ENCODE measurements at regions not wholly inside any gene's neighbourhood (a gene's known extent, or its start where the extent isn't known, plus 50 kb on each side); places are given as distances from the start of the nearest gene placed in this dataset.
A peak's percentile ranks its signal among the peaks of the same experiment; 100 is the strongest.
"Not testable (repeated sequence)": the region's sequence is repeated elsewhere in the genome, so short reads cannot be mapped to it uniquely, and the experiment has no call there.

DNA sequence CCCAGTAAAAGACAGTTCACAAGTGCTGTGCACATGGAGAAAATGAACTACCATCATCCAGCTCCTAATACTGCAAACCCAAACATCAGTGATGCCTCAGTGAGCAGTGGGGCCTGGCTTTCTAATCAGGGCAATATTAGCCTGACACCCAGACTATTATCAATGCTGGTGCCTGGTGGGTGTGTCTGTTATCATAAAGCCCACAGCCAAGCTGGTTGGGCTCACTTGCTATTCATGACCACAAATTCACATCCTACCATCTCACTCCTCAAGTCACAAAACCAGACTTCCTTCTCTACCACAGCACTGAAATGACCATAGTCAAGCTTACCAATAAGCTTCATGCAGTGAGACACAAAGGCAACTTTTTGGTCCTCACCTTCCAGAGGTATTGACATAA lies 180.8 kb upstream of the PLN start:
- Histone ChIP-seq H3K4me1 (ENCODE audit: control insufficient read depth in 3 of 3, insufficient read depth in 2 of 3, low read depth in 1 of 3, low read length in 2 of 3) (no peaks in the 10 kb centered on the region), H3K4me3 (ENCODE audit: low read depth in 1 of 3, low read length in 3 of 3) (no peak overlapping the region), H3K27ac (ENCODE audit: low read depth in 1 of 3, low read length in 2 of 3) (no peak overlapping the region), H3K9me3 (ENCODE audit: control insufficient read depth in 2 of 2, insufficient read depth in 1 of 2, low read depth in 1 of 2, low read length in 1 of 2) (no peaks in the 10 kb centered on the region), H3K27me3 (ENCODE audit: control insufficient read depth in 3 of 3, insufficient read depth in 3 of 3, low read length in 3 of 3) (no peaks in the 10 kb centered on the region), H3K36me3 (ENCODE audit: control insufficient read depth in 3 of 3, insufficient read depth in 2 of 3, low read depth in 1 of 3, low read length in 3 of 3) (no peaks in the 10 kb centered on the region)
- DNase-seq (no peak), FAIRE-seq (no peak)

- H3K4me1 ChIP-seq (ENCODE audit: control insufficient read depth in 3 of 3, insufficient read depth in 2 of 3, low read depth in 1 of 3, low read length in 2 of 3), result no peaks in the 10 kb centered on the region
- FAIRE-seq, result no peak
These were observed 177.4 kb upstream of the PLN start for GRCh38 chr6:118370722-118371121.

GRCh38 chr6:118371955-118372354 lies 176.1 kb upstream of the PLN start:
- Histone ChIP-seq H3K9me3 (ENCODE audit: control insufficient read depth in 2 of 2, insufficient read depth in 1 of 2, low read depth in 1 of 2, low read length in 1 of 2) (no peaks in the 10 kb centered on the region), H3K4me3 (ENCODE audit: low read depth in 1 of 3, low read length in 3 of 3) (no peak overlapping the region), H3K4me1 (ENCODE audit: control insufficient read depth in 3 of 3, insufficient read depth in 2 of 3, low read depth in 1 of 3, low read length in 2 of 3) (no peaks in the 10 kb centered on the region), H3K27me3 (ENCODE audit: control insufficient read depth in 3 of 3, insufficient read depth in 3 of 3, low read length in 3 of 3) (no peaks in the 10 kb centered on the region), H3K36me3 (ENCODE audit: control insufficient read depth in 3 of 3, insufficient read depth in 2 of 3, low read depth in 1 of 3, low read length in 3 of 3) (no peaks in the 10 kb centered on the region), H3K27ac (ENCODE audit: low read depth in 1 of 3, low read length in 2 of 3) (no peak overlapping the region)
- WGBS, 3 donors, result 57 to 73% (median 66%) methylated on average over 1 of the region's 1 CpG
- no peak for FAIRE-seq
- no peak for DNase-seq

More at GRCh38 chr6:118370722-118371121, 177.4 kb upstream of the PLN start:
- no peaks in the 10 kb centered on the region for H3K27me3 ChIP-seq (ENCODE audit: control insufficient read depth in 3 of 3, insufficient read depth in 3 of 3, low read length in 3 of 3)
- H3K4me3 ChIP-seq (ENCODE audit: low read depth in 1 of 3, low read length in 3 of 3), result no peak overlapping the region
- DNase-seq, result no peak
- H3K27ac ChIP-seq (ENCODE audit: low read depth in 1 of 3, low read length in 2 of 3), result no peak overlapping the region
- WGBS, 3 donors, result 71 to 86% (median 79%) methylated on average over 3 of the region's 3 CpGs
- H3K9me3 ChIP-seq (ENCODE audit: control insufficient read depth in 2 of 2, insufficient read depth in 1 of 2, low read depth in 1 of 2, low read length in 1 of 2), result no peaks in the 10 kb centered on the region
- H3K36me3 ChIP-seq (ENCODE audit: control insufficient read depth in 3 of 3, insufficient read depth in 2 of 3, low read depth in 1 of 3, low read length in 3 of 3), result no peaks in the 10 kb centered on the region

- DNase-seq, result no peak
- Histone ChIP-seq H3K36me3 (ENCODE audit: control insufficient read depth in 3 of 3, insufficient read depth in 2 of 3, low read depth in 1 of 3, low read length in 3 of 3) (no peaks in the 10 kb centered on the region), H3K4me3 (ENCODE audit: low read depth in 1 of 3, low read length in 3 of 3) (no peak overlapping the region), H3K27ac (ENCODE audit: low read depth in 1 of 3, low read length in 2 of 3) (no peak overlapping the region), H3K9me3 (ENCODE audit: control insufficient read depth in 2 of 2, insufficient read depth in 1 of 2, low read depth in 1 of 2, low read length in 1 of 2) (no peaks in the 10 kb centered on the region), H3K27me3 (ENCODE audit: control insufficient read depth in 3 of 3, insufficient read depth in 3 of 3, low read length in 3 of 3) (no peaks in the 10 kb centered on the region), H3K4me1 (ENCODE audit: control insufficient read depth in 3 of 3, insufficient read depth in 2 of 3, low read depth in 1 of 3, low read length in 2 of 3) (no peaks in the 10 kb centered on the region)
- no peak for FAIRE-seq
These were observed 175.7 kb upstream of the PLN start for GRCh38 chr6:118372413-118372812.

DNA sequence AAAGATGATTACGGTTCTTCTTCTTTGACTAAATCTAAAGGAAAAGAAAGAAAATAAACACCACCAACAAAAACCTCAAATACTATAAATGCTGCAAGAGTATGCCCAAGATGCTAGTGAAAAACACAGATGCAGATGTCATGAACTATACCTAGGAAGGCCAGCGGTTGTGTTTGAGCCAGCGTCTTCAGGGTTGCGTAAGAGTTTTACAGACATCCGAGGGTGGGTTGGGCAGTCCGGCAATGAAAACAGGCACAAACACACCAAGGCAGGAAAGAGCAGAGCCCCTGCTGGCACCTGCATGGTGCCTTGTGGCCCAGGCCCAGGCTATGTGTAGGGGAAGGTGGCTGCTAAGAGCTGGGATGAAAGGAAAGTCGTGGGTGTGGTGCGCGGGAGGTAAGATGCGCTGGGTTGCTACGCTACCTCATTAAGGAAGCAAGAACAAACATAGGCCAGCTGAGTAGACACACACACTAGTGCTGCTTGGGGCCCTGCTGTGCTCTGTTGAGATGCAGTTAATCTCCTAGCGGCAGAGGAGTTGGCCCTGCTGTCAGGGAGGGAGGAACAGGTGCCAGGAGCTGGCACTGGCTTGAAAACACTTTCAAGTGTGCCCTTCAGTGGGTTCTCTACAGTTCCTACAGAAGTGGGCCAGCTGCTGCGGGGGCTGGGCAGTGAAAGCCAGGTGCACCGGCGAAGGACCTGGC lies 170.2 kb upstream of the PLN start:
- 48 to 69% (median 68%) methylated on average over 15 of the region's 15 CpGs for WGBS, 3 donors
- FAIRE-seq (no peak), DNase-seq (peak in 1 of 2 donors; percentile 7)
- Histone ChIP-seq H3K27me3 (ENCODE audit: control insufficient read depth in 3 of 3, insufficient read depth in 3 of 3, low read length in 3 of 3) (no peaks in the 10 kb centered on the region), H3K27ac (ENCODE audit: low read depth in 1 of 3, low read length in 2 of 3) (no peak overlapping the region), H3K4me1 (ENCODE audit: control insufficient read depth in 3 of 3, insufficient read depth in 2 of 3, low read depth in 1 of 3, low read length in 2 of 3) (no peaks in the 10 kb centered on the region), H3K4me3 (ENCODE audit: low read depth in 1 of 3, low read length in 3 of 3) (no peak overlapping the region), H3K36me3 (ENCODE audit: control insufficient read depth in 3 of 3, insufficient read depth in 2 of 3, low read depth in 1 of 3, low read length in 3 of 3) (no peaks in the 10 kb centered on the region), H3K9me3 (ENCODE audit: control insufficient read depth in 2 of 2, insufficient read depth in 1 of 2, low read depth in 1 of 2, low read length in 1 of 2) (no peaks in the 10 kb centered on the region)

DNA sequence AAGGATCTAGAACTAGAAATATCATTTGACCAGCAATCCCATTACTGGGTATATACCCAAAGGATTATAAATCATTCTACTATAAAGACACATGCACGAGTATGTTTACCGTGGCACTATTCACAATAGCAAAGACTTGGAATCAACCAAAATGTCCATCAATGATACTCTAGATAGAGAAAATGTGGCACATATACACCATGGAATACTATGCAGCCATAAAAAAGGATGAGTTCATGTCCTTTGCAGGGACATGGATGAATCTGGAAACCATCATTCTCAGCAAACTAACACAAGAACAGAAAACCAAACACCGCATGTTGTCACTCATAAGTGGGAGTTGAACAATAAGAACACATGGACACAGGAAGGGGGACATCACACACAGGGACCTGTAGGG lies 167.5 kb upstream of the PLN start:
- not testable (repeated sequence) for H3K36me3 ChIP-seq (ENCODE audit: control insufficient read depth in 3 of 3, insufficient read depth in 2 of 3, low read depth in 1 of 3, low read length in 3 of 3); H3K9me3 ChIP-seq (ENCODE audit: control insufficient read depth in 2 of 2, insufficient read depth in 1 of 2, low read depth in 1 of 2, low read length in 1 of 2); H3K4me3 ChIP-seq (ENCODE audit: low read depth in 1 of 3, low read length in 3 of 3); H3K4me1 ChIP-seq (ENCODE audit: control insufficient read depth in 3 of 3, insufficient read depth in 2 of 3, low read depth in 1 of 3, low read length in 2 of 3); H3K27ac ChIP-seq (ENCODE audit: low read depth in 1 of 3, low read length in 2 of 3); H3K27me3 ChIP-seq (ENCODE audit: control insufficient read depth in 3 of 3, insufficient read depth in 3 of 3, low read length in 3 of 3); DNase-seq; FAIRE-seq
- 92 to 95% (median 92%) methylated on average over 3 of the region's 3 CpGs for WGBS, 3 donors

- Histone ChIP-seq H3K4me3 (ENCODE audit: low read depth in 1 of 3, low read length in 3 of 3) (no peak overlapping the region), H3K27me3 (ENCODE audit: control insufficient read depth in 3 of 3, insufficient read depth in 3 of 3, low read length in 3 of 3) (no peaks in the 10 kb centered on the region), H3K36me3 (ENCODE audit: control insufficient read depth in 3 of 3, insufficient read depth in 2 of 3, low read depth in 1 of 3, low read length in 3 of 3) (no peaks in the 10 kb centered on the region), H3K27ac (ENCODE audit: low read depth in 1 of 3, low read length in 2 of 3) (no peak overlapping the region), H3K9me3 (ENCODE audit: control insufficient read depth in 2 of 2, insufficient read depth in 1 of 2, low read depth in 1 of 2, low read length in 1 of 2) (no peaks in the 10 kb centered on the region), H3K4me1 (ENCODE audit: control insufficient read depth in 3 of 3, insufficient read depth in 2 of 3, low read depth in 1 of 3, low read length in 2 of 3) (no peaks in the 10 kb centered on the region)
- DNase-seq, result no peak
- no peak for FAIRE-seq
- 65 to 71% (median 65%) methylated on average over 3 of the region's 3 CpGs for WGBS, 3 donors
These were observed 166.0 kb upstream of the PLN start for GRCh38 chr6:118382126-118382525.

- no peaks in the 10 kb centered on the region for H3K27me3 ChIP-seq (ENCODE audit: control insufficient read depth in 3 of 3, insufficient read depth in 3 of 3, low read length in 3 of 3)
- DNase-seq, result no peak
- H3K27ac ChIP-seq (ENCODE audit: low read depth in 1 of 3, low read length in 2 of 3), result no peak overlapping the region
- no peak for FAIRE-seq
- H3K9me3 ChIP-seq (ENCODE audit: control insufficient read depth in 2 of 2, insufficient read depth in 1 of 2, low read depth in 1 of 2, low read length in 1 of 2), result no peaks in the 10 kb centered on the region
- H3K4me3 ChIP-seq (ENCODE audit: low read depth in 1 of 3, low read length in 3 of 3), result no peak overlapping the region
- H3K36me3 ChIP-seq (ENCODE audit: control insufficient read depth in 3 of 3, insufficient read depth in 2 of 3, low read depth in 1 of 3, low read length in 3 of 3), result no peaks in the 10 kb centered on the region
- 79 to 97% (median 97%) methylated on average over 1 of the region's 1 CpG for WGBS, 3 donors
- no peaks in the 10 kb centered on the region for H3K4me1 ChIP-seq (ENCODE audit: control insufficient read depth in 3 of 3, insufficient read depth in 2 of 3, low read depth in 1 of 3, low read length in 2 of 3)
These were observed 164.2 kb upstream of the PLN start for GRCh38 chr6:118383924-118384323.

GRCh38 chr6:118386975-118387374 lies 161.1 kb upstream of the PLN start:
- H3K27me3 ChIP-seq (ENCODE audit: control insufficient read depth in 3 of 3, insufficient read depth in 3 of 3, low read length in 3 of 3), result no peaks in the 10 kb centered on the region
- no peaks in the 10 kb centered on the region for H3K36me3 ChIP-seq (ENCODE audit: control insufficient read depth in 3 of 3, insufficient read depth in 2 of 3, low read depth in 1 of 3, low read length in 3 of 3)
- no peak overlapping the region for H3K4me3 ChIP-seq (ENCODE audit: low read depth in 1 of 3, low read length in 3 of 3)
- no peaks in the 10 kb centered on the region for H3K9me3 ChIP-seq (ENCODE audit: control insufficient read depth in 2 of 2, insufficient read depth in 1 of 2, low read depth in 1 of 2, low read length in 1 of 2)
- WGBS, 3 donors, result 91 to 100% (median 94%) methylated on average over 1 of the region's 1 CpG
- no peak for DNase-seq
- no peaks in the 10 kb centered on the region for H3K4me1 ChIP-seq (ENCODE audit: control insufficient read depth in 3 of 3, insufficient read depth in 2 of 3, low read depth in 1 of 3, low read length in 2 of 3)
- no peak overlapping the region for H3K27ac ChIP-seq (ENCODE audit: low read depth in 1 of 3, low read length in 2 of 3)
- no peak for FAIRE-seq

All from small intestine (tissue), 7 donors.